Gastroesophageal sphincter (tissue), 3 donors: ENCODE measurements at regions not wholly inside any gene's neighbourhood (a gene's known extent, or its start where the extent isn't known, plus 50 kb on each side); places are given as distances from the start of the nearest gene placed in this dataset.

ENCODE experiments used
- POLR2A ChIP-seq, 2 donors: fragments of 450-650 bp; IDR thresholded peaks; one replicate each; pipeline ENCODE4 v1.6.1; 2017; ENCODE audit warnings: antibody characterized with exemption in 2 of 2, mild to moderate bottlenecking in 2 of 2, moderate library complexity in 1 of 2
- TF ChIP-seq, protein P1 (sequence below), 4 experiments: fragments of 200-600 bp in 2 of 4; fragments of 450-650 bp in 2 of 4; sonication (generic) in 1 of 4; IDR thresholded peaks; one replicate each; pipeline ENCODE4 v1.5.1; 2017 to 2019; ENCODE audit warnings: antibody characterized with exemption in 4 of 4, mild to moderate bottlenecking in 2 of 4, moderate library complexity in 2 of 4

DNA sequence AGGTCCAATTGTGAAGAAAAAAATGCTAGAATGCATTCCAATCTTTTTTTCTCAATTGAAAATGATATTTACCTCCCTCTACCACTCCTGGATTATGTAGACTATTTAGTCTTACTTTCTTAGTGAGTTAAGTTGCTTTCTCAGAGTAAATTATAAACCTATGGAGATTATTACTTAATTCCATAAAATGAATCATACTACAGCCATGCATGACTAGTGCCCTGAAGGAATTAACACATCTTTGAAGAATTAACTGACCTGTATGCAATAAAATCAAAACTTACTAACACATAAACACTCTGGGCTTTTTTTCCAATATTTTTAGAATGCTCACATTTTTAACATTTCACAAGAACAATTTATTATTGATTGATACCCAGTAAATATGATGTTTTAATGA is 379.4 kb upstream of the DACH1 start:
- TF ChIP-seq, protein P1, sequence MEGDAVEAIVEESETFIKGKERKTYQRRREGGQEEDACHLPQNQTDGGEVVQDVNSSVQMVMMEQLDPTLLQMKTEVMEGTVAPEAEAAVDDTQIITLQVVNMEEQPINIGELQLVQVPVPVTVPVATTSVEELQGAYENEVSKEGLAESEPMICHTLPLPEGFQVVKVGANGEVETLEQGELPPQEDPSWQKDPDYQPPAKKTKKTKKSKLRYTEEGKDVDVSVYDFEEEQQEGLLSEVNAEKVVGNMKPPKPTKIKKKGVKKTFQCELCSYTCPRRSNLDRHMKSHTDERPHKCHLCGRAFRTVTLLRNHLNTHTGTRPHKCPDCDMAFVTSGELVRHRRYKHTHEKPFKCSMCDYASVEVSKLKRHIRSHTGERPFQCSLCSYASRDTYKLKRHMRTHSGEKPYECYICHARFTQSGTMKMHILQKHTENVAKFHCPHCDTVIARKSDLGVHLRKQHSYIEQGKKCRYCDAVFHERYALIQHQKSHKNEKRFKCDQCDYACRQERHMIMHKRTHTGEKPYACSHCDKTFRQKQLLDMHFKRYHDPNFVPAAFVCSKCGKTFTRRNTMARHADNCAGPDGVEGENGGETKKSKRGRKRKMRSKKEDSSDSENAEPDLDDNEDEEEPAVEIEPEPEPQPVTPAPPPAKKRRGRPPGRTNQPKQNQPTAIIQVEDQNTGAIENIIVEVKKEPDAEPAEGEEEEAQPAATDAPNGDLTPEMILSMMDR (IDR thresholded peaks at IDR 0.05) = no peak
- TF ChIP-seq POLR2A (IDR thresholded peaks at IDR 0.05) = no peak
